CD4-positive, alpha-beta memory T cell (primary cell): ENCODE measurements at regions not wholly inside any gene's neighbourhood (a gene's known extent, or its start where the extent isn't known, plus 50 kb on each side); places are given as distances from the start of the nearest gene placed in this dataset.

Experiments
- CTCF ChIA-PET: fragments of 350-600 bp; sonication (Branson Sonifier 250); formaldehyde crosslinking; loops from one replicate; lab custom pipeline; 2021; ENCODE audit warnings: inconsistent platforms; ENCODE audit not compliant: partially characterized antibody; lab: Charles Lee
- POLR2A ChIA-PET: fragments of 350-600 bp; sonication (Branson Sonifier 250); formaldehyde crosslinking; loops from one replicate; lab custom pipeline; 2021; ENCODE audit not compliant: partially characterized antibody; lab: Charles Lee
- DNase-seq, 5 donors: peaks; one replicate each; pipeline versions ENCODE4 v3.0.0 to v3.0.0-alpha.2; 2020 to 2022; ENCODE audit warnings: mixed read lengths in 1 of 5
- H3K27ac ChIP-seq: one replicate; pipeline ENCODE4 v1.7.0; 2013; ENCODE audit warnings: low read depth, low read length
- H3K27me3 ChIP-seq: 2 replicates; pipeline ENCODE4 v1.7.0; 2013; ENCODE audit warnings: mild to moderate bottlenecking, low read length, moderate library complexity; ENCODE audit not compliant: insufficient read depth
- H3K36me3 ChIP-seq: 2 replicates; pipeline ENCODE4 v1.7.0; 2013; ENCODE audit warnings: mild to moderate bottlenecking, low read length, moderate library complexity; ENCODE audit not compliant: insufficient read depth
- H3K4me1 ChIP-seq: 2 replicates; pipeline ENCODE4 v1.7.0; 2013; ENCODE audit warnings: mild to moderate bottlenecking, low read length, moderate library complexity; ENCODE audit not compliant: insufficient read depth
- H3K4me3 ChIP-seq, 2 donors: one replicate each; pipeline ENCODE4 v1.7.0; 2013; ENCODE audit warnings: low read length in 2 of 2, mild to moderate bottlenecking in 1 of 2
- H3K9me3 ChIP-seq, 2 donors: one replicate each; pipeline ENCODE4 v1.7.0; 2013; ENCODE audit warnings: low read length in 2 of 2, control low read depth in 1 of 2; ENCODE audit not compliant: control insufficient read depth in 1 of 2
- H3K27ac Mint-ChIP-seq, 7 donors: one replicate each; pipeline ENCODE4 v1.8.0; 2020 to 2021; ENCODE audit warnings: mixed read lengths in 7 of 7, mild to moderate bottlenecking in 6 of 7, inconsistent platforms in 3 of 7, moderate library complexity in 3 of 7
- H3K27me3 Mint-ChIP-seq, 2 donors: one replicate each; pipeline ENCODE4 v1.8.0; 2020 to 2021; ENCODE audit warnings: mixed read lengths in 2 of 2
- H3K36me3 Mint-ChIP-seq, 2 donors: one replicate each; pipeline ENCODE4 v1.8.0; 2020 to 2021; ENCODE audit warnings: mixed read lengths in 2 of 2, inconsistent platforms in 1 of 2, mild to moderate bottlenecking in 1 of 2
- H3K4me1 Mint-ChIP-seq, 4 donors: one replicate each; pipeline ENCODE4 v1.8.0; 2020 to 2021; ENCODE audit warnings: mixed read lengths in 4 of 4, mild to moderate bottlenecking in 1 of 4
- H3K4me3 Mint-ChIP-seq, 8 donors: one replicate each; pipeline ENCODE4 v1.8.0; 2020 to 2021; ENCODE audit warnings: mixed read lengths in 8 of 8, mild to moderate bottlenecking in 7 of 8, moderate library complexity in 6 of 8, inconsistent platforms in 3 of 8
- H3K9me3 Mint-ChIP-seq, 8 donors: one replicate each; pipeline ENCODE4 v1.8.0; 2020 to 2021; ENCODE audit warnings: mixed read lengths in 8 of 8, mild to moderate bottlenecking in 5 of 8, inconsistent platforms in 3 of 8, moderate library complexity in 1 of 8
- intact Hi-C: fragments of 100-400 bp; cut with micrococcal nuclease; formaldehyde crosslinking; loops from one replicate; pipeline ENCODE4 v1.15.1; 2023

DNA sequence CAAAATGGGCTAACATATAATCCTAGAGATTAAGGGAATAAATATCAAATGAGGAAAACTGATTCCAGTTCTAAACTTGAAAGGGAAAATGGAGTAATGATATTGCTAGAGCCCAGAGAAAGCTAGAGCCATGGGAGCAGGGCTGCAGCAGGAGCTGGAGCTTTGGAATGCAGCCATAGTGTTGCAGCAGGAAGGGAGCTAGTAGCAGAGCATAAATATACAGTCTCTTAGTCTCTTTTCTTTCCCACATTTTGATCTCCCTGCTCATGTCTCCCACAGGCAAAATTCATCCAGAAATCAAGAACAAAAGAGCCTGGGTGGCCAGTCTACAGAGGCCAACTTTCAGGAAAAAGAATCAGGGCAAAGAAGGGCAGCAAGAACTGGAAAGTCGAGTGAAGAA is 253.7 kb downstream of the ATXN7L3B start:
- H3K9me3 Mint-ChIP-seq = peaks cover 0 to 4% (median 0%) of the 10 kb centered on the region in 8 donors

DNA sequence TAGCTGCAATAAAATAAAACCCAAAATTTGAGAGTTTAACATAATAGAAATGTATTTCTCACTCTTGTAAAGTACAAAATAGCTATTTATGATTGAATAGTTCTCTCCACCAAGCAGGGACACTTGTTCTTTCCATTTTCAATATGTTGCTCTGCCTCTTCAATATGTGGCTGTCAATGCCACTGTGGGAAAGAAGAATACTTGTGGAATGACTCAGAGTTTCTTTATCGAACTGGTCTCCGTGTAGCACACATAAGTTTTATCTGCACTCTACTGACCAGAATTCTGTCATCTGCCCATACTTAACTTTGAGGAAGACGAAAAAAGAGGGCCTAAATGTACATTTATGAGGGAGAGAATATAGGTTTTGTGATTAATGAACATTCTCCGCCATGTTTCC is 256.9 kb downstream of the ATXN7L3B start:
- Mint-ChIP-seq H3K4me3 (no peak overlapping the region), H3K4me1 (no peaks in the 10 kb centered on the region), H3K36me3 (no peaks in the 10 kb centered on the region), H3K27ac (no peak overlapping the region), H3K27me3 (no peaks in the 10 kb centered on the region), H3K9me3 (peaks cover 0 to 3% (median 0%) of the 10 kb centered on the region in 8 donors)
- Histone ChIP-seq H3K27ac (no peak overlapping the region), H3K9me3 (no peaks in the 10 kb centered on the region), H3K27me3 (no peaks in the 10 kb centered on the region), H3K4me3 (no peak overlapping the region), H3K4me1 (no peaks in the 10 kb centered on the region), H3K36me3 (no peaks in the 10 kb centered on the region)
- intact Hi-C loops = no loop called here
- no peak for DNase-seq
- CTCF ChIA-PET = interaction anchor here (0.8 kb wide), 1 partner anchor 8 kb away, joined by 3 read pairs; no protein-coding TSS in a partner anchor
- POLR2A ChIA-PET = no interaction called here

More for the DNA sequence above, 253.7 kb downstream of the ATXN7L3B start:
- intact Hi-C loops = no loop called here
- ChIA-PET CTCF (no interaction called here), POLR2A (no interaction called here)
- no peaks in the 10 kb centered on the region for H3K36me3 ChIP-seq
- no peaks in the 10 kb centered on the region for H3K36me3 Mint-ChIP-seq
- no peak for DNase-seq
- H3K4me1 Mint-ChIP-seq = no peaks in the 10 kb centered on the region
- peaks cover 0 to 1% of the 10 kb centered on the region in 2 donors for H3K27me3 Mint-ChIP-seq
- H3K27ac ChIP-seq = no peak overlapping the region
- H3K4me1 ChIP-seq = no peaks in the 10 kb centered on the region
- no peak overlapping the region for H3K4me3 Mint-ChIP-seq
- no peak overlapping the region for H3K4me3 ChIP-seq
- no peaks in the 10 kb centered on the region for H3K9me3 ChIP-seq
- H3K27ac Mint-ChIP-seq = no peak overlapping the region
- H3K27me3 ChIP-seq = no peaks in the 10 kb centered on the region

DNA sequence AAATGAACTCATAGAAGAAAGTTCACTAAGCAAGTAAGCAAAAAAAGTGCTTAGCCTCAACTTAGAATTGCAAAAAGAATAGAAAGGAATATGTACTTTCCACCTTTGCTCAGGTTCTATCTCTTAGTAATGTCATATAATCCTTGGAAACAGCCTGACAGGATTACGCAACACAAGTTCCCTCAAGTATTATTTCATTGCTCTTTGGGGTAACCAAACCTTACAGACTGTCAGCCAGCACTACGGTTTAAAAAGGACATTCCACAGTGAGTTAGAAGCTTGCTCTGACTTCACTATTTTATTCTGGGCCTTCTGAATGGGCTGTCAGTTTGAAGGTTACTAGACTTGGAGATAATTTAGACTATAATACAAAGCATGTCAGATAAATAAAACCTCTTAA is 264.0 kb downstream of the ATXN7L3B start:
- Histone ChIP-seq H3K9me3 (no peaks in the 10 kb centered on the region), H3K36me3 (no peaks in the 10 kb centered on the region), H3K27me3 (no peaks in the 10 kb centered on the region), H3K4me1 (no peaks in the 10 kb centered on the region), H3K4me3 (no peak overlapping the region), H3K27ac (no peak overlapping the region)
- ChIA-PET POLR2A (no interaction called here), CTCF (no interaction called here)
- intact Hi-C loops = no loop called here
- Mint-ChIP-seq H3K27me3 (no peaks in the 10 kb centered on the region), H3K9me3 (peaks cover 0 to 2% (median 0%) of the 10 kb centered on the region in 8 donors), H3K4me3 (no peak overlapping the region), H3K36me3 (no peaks in the 10 kb centered on the region), H3K27ac (no peak overlapping the region), H3K4me1 (peaks cover 0 to 3% (median 0%) of the 10 kb centered on the region in 4 donors)
- no peak for DNase-seq

DNA sequence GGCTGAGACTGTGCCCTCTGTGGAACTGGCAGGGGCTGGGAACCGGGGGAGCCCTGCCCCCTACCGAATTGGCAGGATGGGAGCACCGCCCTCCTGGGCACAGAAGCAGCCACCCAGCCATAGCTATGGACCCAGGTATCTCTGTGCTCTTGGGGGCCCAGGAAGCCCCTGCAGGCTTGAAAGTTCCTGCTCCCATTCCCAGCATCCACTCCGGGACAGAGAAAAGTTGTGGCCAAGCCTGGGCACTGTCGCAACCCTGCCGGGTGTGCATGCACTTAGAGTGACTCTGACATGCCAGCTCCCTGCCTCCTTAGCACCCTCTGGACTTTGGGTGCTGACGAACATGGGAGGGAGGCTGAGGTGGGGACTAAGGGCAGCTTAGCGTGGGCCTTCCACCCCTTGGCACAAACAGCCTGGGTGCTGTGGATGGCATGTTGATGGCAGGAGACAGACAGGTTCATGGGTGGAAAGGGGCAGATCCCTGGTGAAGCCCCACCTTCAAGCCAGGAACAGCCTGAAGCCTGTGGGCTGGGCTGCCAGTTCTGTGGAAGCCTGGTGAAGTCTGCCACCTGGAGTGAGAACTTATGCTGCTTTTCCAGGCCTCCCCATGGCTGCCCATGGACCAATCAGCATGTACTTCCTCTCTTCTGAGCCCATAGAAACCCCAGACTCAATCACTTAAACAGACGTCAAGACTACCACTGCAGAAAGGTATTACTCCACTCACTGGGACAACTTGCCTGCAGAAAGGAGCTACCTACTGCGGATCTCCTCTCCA is 279.0 kb downstream of the ATXN7L3B start:
- POLR2A ChIA-PET = no interaction called here
- Mint-ChIP-seq H3K9me3 (peaks cover 0 to 10% (median 2%) of the 10 kb centered on the region in 8 donors), H3K27me3 (no peaks in the 10 kb centered on the region), H3K27ac (no peak overlapping the region), H3K4me3 (no peak overlapping the region), H3K36me3 (no peaks in the 10 kb centered on the region), H3K4me1 (no peaks in the 10 kb centered on the region)
- DNase-seq = no peak
- CTCF ChIA-PET = no interaction called here
- Histone ChIP-seq H3K27ac (no peak overlapping the region), H3K4me1 (no peaks in the 10 kb centered on the region), H3K4me3 (no peak overlapping the region), H3K36me3 (no peaks in the 10 kb centered on the region), H3K9me3 (no peaks in the 10 kb centered on the region), H3K27me3 (no peaks in the 10 kb centered on the region)
- intact Hi-C loops = no loop called here

DNA sequence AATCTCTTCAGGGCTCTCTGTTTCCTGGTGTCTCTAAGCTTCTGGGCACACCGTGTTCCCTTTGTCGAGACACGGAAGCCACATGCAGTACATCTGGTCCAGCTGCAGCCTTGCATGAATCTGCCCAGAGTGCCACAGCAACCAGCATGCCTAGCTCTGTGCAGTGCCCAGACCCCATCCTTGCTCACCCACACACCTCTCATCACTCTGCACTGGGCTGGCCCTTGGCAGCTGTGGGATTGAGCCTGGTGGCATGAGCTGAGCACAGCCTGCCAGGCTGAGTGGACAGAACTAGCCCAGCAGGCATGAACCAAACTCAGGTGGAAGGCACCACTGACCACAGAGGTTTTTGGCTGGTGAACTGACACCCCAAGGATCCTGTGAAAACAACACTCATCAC is 279.9 kb downstream of the ATXN7L3B start:
- Histone ChIP-seq H3K4me3 (no peak overlapping the region), H3K9me3 (no peaks in the 10 kb centered on the region), H3K27me3 (no peaks in the 10 kb centered on the region), H3K4me1 (no peaks in the 10 kb centered on the region), H3K27ac (no peak overlapping the region), H3K36me3 (no peaks in the 10 kb centered on the region)
- H3K4me1 Mint-ChIP-seq = no peaks in the 10 kb centered on the region
- POLR2A ChIA-PET = no interaction called here
- no peak overlapping the region for H3K4me3 Mint-ChIP-seq
- CTCF ChIA-PET = no interaction called here
- peaks cover 0 to 10% (median 2%) of the 10 kb centered on the region in 8 donors for H3K9me3 Mint-ChIP-seq
- no peaks in the 10 kb centered on the region for H3K36me3 Mint-ChIP-seq
- H3K27me3 Mint-ChIP-seq = no peaks in the 10 kb centered on the region
- H3K27ac Mint-ChIP-seq = no peak overlapping the region
- no peak for DNase-seq
- intact Hi-C loops = no loop called here

DNA sequence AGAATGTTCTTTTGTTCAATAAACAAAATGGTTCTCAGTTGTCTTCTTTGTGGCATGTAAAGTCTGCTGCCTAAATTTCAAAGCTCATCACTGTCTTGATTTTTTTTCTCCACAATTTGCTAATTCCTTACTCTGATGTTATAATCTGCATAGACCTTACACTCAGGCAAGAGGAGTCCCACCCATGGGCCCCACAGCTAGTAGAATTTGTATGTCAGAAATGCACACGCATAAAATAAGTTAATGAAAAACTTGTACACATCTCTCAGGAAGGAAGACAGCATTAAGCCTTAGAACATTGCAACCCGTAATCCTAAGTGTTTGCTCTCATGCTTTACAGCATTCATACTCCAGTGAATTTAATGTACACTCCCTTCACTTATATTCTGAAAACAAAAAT is 280.8 kb downstream of the ATXN7L3B start:
- DNase-seq = no peak
- no peak overlapping the region for H3K4me3 Mint-ChIP-seq
- ChIA-PET CTCF (no interaction called here), POLR2A (no interaction called here)
- Histone ChIP-seq H3K36me3 (no peaks in the 10 kb centered on the region), H3K27me3 (no peaks in the 10 kb centered on the region), H3K4me1 (no peaks in the 10 kb centered on the region), H3K9me3 (no peaks in the 10 kb centered on the region), H3K4me3 (no peak overlapping the region), H3K27ac (no peak overlapping the region)
- no peaks in the 10 kb centered on the region for H3K4me1 Mint-ChIP-seq
- peaks cover 0 to 10% (median 2%) of the 10 kb centered on the region in 8 donors for H3K9me3 Mint-ChIP-seq
- intact Hi-C loops = no loop called here
- H3K36me3 Mint-ChIP-seq = no peaks in the 10 kb centered on the region
- H3K27me3 Mint-ChIP-seq = no peaks in the 10 kb centered on the region
- no peak overlapping the region for H3K27ac Mint-ChIP-seq

DNA sequence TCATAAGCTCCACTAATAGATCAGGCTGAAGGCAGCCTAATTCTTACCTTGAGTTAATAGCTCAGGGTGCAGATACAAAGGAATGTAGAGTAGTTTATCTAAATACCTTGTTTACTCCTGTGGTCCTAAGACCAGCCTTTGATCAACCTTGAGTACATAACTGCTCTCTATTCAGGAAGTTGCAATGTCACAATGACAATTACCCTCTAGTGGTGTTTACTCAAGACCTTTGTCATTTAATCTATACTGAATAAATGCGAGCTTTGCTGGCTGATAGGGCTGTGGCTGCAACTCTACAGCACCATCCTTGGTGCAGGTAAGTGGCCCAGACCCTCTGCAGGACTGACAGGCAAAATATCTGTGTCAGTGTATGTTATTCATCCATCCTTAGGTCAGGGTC is 282.7 kb downstream of the ATXN7L3B start:
- H3K36me3 ChIP-seq = no peaks in the 10 kb centered on the region
- intact Hi-C loops = no loop called here
- no peak overlapping the region for H3K4me3 ChIP-seq
- CTCF ChIA-PET = no interaction called here
- POLR2A ChIA-PET = no interaction called here
- Mint-ChIP-seq H3K4me3 (no peak overlapping the region), H3K9me3 (peaks cover 0 to 6% (median 0%) of the 10 kb centered on the region in 8 donors), H3K36me3 (no peaks in the 10 kb centered on the region), H3K27ac (no peak overlapping the region), H3K4me1 (no peaks in the 10 kb centered on the region), H3K27me3 (no peaks in the 10 kb centered on the region)
- no peaks in the 10 kb centered on the region for H3K4me1 ChIP-seq
- no peaks in the 10 kb centered on the region for H3K27me3 ChIP-seq
- no peak for DNase-seq
- no peaks in the 10 kb centered on the region for H3K9me3 ChIP-seq
- H3K27ac ChIP-seq = no peak overlapping the region
